ENCODE measurements at regions not wholly inside any gene's neighbourhood (a gene's known extent, or its start where the extent isn't known, plus 50 kb on each side); places are given as distances from the start of the nearest gene placed in this dataset.

DNA sequence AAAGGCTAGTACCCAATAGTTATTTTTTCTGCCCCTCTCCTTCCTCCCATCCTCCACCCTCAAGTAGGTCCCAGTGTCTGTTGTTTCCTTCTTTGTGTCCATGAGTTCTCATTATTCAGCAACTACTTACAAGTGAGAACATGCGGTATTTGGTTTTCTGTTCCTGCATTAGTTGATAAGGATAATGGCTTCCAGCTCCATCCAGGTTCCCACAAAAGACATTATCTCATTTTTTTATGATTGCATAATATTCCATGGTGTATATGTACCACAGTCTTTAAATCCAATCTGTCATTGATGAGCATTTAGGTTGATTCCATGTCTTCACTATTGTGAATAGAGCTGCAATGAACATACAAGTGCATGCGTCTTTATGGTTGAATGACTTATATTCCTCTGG lies 128.3 kb upstream of the ANKRD55 start:
- no peak for DNase-seq

DNA sequence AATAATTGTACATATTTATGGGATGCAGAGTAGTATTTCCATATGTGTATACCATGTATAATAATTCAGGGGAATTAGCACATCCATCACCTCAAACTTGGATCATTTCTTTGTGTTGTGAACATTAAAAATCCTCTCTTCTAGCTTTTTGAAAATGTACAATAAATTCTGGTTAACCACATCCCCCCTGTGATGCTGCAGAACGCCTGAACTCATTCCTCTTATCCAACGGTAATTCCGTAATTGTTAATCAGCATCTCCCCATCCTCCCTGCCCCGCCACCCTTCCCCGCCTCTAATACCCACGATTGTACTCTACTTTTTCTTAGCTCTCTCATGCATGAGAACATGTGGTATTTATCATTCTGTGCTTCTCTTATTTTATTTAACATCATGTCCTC lies 127.7 kb upstream of the ANKRD55 start:
- DNase-seq = no peak

DNA sequence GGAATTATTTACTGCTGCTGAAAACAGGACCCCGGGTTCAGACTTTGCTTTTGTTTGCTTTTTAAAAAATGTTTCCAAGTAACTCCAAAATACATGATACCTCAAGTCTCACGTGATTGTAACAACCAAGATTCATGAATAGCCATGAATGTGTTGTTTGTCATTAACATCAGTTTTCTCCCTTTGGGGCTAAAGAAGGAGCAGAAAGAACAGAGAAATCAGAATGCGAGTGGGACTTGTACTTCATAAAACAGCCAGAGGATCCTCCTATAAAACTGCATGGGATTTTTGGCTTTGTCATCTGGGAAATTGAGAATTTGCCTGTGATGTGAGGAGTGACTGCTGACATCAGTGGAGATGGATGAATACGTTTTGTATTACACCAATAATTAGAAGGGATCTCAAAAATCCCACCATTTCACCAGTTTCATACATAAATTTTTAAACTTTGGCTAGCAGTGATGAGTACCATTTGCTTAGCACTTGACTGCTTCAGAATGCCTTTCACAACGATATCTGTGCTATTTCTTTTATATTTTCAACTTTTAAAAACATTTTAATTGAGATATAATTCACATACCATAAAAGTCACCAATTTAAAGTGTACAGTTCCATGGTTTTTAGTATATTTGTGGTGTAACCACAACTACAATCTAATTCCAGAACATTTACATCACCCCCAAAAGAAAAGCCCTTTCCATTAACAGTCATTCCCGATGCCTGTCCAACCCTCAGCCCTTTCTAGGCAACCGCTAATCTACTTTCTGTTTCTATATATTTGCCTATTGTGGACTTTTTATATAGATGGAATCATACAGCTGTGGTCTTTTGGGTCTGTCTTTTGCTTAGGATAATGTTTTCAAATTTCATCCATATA lies 126.9 kb upstream of the ANKRD55 start:
- DNase-seq = no peak

DNA sequence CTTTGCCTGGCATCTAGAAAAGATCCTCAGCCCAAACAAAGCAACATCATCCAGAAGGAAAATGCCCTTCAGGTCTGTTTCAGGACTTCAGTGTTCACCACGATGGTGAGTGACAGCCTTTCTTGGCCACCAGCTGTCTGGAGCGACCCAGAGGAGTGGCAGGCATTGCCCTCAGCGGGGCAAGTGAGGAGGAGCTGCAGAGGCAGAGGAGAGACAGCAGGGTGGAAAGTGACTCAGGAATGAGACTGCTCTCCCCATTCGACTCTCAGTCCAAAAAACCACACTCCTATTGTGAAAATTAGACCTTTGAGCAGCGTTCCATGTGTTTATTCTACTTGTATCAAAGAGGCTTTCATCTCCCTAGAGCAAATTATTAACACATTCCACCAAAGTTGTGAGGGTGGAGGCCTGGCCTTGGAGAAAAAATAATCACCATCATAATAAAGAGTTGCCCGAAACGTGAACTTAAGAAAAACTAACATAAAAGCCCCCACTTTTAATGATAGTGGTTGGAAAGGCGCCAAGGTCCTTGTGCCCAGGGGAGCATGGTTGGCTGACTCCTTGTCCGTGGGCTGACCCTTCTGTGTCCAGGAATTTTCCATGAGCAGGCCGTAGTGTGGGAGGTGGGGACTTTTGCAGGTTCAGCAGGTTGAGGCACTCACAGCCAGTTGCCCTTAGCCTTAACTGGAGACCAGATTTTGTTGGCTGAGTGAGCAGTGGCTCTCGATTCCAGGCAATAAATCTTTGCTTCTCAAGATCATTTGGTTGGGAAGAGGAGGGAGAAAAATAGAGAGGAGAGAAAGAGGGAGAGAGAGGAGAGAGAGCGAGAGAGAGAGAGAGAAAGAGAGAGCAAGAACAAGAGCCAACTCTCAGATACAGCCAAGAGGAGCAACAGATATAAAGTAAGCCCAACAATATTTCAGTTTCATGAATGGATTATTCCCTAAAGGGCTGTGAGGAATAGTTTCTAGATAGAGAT lies 125.9 kb upstream of the ANKRD55 start:
- DNase-seq = no peak

DNA sequence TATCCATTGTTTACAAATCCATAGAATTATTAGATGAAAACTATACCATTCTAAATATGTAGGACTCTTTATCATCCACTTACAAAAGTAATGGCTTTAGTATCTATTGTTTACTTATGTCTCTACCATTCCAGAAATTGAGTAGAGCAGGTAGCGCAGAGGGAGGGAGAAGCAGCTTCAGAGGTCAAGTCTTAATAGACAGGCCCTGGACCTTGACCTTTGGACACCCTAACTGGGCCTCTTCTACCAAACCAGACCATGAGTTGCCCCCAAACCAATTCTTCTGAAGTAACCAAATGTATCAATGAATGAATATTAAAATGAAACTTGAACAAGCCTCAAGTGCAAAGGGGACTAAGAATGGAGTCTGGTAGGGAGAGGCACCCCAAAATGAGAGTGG lies 124.9 kb upstream of the ANKRD55 start:
- DNase-seq = no peak

DNA sequence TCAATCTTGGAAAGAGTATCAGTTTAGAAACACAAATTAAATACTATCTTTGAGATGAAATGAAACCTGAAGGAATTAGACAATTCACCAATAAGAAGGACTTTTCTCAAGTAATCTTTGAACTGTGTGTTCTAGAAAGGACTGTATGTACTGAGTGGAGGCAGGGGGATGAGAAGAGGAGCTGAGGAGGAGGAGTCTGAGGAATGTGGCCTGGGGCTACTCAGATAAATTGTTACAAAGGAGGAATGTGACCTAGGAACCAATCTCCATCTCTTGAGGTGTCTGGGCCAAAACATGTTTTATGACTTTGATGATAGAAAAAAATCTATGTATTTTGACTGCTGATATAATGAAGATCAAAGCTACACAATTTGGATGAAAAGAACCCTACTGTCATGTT lies 124.3 kb upstream of the ANKRD55 start:
- DNase-seq = no peak

DNA sequence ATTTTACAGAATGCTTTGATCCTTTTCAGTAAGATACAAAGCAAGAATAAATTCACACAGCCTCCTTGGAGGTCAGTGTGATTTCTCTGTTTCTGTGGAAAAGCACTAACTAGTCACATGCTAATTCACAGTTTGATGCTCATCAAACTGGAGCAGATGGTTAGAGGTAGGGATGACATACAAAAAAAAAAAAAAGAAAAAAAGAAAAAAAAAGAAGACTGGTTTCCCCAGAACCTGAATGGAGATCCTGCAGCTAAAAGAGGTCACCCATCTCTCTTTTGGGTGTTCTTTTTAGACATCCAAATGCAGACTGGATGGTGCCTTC lies 123.7 kb upstream of the ANKRD55 start:
- no peak for DNase-seq

DNA sequence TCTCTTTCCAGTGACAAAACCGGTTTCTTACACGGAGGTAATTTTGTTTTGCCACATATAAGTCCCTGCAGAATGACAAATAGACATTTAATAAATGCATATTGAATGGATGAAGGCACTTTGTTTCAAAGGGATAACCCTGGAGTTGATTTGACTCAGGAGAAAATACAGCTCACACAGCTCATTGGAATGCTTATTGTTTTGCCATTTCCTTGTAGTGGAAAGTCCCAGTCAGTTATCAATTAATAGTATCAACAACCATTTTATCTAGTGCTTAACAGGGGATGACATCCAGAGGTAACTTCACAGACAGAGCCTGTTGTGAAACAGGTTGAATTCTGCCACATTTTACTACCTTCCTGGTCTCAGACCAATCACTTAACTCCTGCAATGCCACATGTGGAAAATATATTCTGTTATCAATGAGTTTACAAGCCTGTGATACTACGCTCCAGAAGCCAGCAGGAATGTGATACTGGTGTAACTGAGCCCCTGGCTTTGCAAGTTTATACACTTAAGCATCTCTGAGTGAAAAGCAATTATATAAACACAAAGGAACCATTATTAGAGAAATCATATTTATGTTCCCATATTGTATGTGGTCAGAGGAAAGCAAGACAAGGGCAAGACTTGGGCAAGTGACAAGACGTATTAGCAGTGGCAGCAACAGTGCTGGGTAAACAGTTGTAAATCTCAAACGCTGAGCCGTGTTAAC lies 123.1 kb upstream of the ANKRD55 start:
- no peak for DNase-seq

DNA sequence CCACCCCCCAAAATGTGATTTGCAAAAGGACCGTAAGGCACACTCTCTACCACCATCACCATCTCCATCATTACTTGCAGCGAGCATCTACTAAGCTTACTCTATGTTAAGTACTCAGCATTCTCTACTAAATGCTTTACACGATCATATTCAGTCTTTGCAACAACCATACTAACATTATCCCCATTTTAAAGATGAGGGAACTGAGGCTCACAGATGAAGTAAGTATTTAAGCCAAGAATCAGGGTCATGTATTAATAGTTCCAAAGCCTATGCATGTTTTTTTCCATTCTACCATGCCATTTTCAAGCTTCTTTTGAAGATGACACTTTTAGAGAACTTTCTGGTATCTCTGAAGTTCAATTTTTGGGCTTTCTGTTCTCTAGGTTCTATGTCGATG lies 121.7 kb upstream of the ANKRD55 start:
- no peak for DNase-seq

DNA sequence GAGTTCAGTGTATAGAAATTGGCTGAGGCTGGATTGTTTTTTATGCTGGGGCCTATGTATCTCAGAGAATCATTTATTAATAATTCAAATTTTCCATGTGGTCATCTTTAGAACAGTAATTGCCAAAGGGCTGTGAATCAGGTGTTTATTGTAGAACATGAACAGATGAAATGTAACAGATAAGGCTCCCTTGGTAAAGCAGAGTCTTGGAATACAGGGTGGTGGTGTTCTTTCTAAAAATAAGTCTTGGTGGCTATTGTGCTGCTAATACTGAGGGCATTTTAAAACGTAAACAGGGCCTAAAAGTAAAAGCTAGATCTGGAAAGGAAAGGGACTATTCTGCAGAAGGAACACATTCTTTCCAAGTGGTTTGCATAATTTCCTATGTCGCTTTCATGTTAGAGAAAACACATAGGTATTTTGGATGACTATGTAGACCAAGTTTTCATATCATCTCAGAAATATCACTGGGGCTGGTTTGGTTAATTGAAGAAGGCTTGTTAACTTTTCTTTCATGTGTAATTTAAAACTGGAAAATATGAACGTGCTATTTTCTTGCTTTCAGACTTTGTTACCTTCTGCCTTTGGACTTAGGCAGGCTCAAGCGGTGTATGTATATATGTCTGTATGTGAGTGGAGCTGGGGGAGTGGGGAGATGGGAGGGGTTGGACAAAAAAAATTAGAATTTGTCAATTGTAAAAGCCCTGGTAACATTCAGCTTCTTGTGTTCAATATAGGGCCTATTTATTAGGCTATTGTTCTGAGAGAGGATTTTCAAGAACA lies 119.9 kb upstream of the ANKRD55 start:
- no peak for DNase-seq

DNA sequence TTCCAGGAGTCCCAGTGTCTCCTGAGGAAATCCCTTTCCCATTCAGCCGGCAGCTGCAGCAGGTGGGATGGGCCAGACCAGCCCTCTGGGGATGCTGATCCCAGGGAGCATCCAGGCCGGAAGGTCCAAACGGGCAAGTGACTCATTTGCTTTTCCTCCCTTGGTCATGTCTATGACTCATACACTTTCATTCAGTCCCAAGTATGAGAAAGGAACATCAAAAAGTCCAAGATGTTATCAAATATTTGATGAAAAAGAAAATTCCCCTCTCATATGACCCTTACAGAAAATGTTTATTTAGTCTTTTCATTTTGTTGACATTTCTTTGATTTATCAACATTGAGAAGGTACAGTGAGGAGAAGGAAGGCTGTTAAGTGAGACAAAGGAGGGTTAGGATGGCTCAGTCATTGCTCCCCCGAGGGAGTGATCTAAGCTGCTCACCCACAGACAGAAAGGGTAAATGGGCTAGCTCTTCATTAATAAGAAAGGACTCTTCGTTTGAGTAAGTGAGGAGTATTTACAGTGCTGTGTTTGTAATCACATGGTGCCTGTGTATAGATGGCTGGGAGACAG lies 117.6 kb upstream of the ANKRD55 start:
- DNase-seq = no peak

DNA sequence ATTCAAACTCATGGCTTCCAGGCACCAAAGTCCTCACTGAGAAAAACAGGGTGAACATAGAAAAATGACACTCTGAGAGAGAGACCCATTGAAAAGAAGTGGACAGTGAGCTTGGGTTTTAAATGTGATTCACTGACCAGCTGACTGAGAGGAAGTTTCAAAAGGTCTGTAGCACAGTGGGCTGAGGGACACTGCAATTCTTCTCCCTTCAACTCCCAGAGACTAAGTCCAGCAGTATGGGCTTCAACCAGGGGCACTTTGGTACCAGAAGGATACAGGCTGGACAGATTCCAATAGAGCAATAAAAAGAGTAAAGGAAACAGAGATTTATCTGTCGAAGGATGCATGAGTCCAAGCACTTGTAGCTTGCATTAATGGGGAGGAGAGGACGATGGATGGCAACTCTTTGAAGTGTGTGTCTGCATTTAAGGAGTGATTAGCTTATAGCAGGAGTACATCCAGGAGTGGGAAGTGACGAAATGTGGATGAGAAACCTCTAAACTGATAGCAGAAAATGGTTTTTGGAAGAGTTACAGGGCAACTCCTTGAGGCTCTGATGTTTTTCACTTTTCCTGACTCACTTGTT lies 117.0 kb upstream of the ANKRD55 start:
- no peak for DNase-seq

DNA sequence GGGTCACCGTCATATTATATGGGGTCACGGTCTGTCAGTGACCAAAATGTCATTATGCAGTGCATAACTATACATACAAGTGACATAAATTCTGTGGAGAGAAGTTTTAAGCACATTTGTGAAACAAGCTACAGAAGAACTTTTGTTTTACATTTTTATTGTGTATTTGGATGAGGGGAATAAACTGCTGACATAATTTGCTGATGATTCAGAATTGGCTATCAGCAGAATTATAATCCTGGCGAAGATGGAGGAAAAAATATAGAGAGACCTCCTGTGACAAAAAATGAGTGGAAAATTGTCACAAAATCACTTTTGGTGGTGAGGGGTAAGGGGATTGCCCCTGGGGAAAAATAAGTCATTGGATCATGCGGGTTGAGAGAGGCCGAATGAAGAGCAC lies 116.3 kb upstream of the ANKRD55 start:
- DNase-seq = no peak

DNA sequence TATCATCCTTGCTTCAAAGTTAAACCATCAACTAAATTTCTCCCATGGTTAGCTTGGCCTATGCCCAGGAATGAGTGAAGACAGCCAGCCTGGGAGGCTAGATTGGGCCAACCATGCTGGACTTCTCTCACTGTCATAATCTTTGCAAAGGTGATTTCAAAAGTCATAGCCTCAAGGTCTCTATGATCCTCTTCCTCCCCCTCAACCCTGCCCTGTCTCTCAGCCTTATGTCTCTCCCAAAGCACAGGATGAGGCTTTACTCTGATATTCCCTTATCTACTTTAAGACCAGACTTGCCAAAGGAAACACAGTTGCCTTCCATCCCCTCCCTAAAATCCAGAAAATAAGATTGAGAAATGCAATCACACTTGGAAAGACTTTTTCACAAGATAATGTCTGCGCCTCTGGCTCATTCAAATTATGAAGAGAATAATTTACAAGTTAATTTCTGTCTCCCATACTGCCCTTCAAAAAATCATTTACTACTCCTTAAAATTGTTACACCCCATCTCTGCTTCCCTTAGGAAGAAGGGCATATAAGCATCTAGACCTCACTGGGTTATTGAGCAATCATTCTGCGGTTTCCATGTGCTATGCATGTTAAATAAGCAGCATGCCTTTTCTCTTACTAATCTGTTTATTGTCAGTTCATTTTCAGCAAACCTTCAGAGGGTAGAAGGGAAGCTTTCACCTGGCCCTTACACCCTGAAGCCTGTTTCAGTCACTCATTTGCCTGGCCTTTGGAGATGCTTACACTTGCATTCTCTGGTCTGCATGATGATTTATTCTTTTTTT lies 113.8 kb upstream of the ANKRD55 start:
- no peak for DNase-seq

DNA sequence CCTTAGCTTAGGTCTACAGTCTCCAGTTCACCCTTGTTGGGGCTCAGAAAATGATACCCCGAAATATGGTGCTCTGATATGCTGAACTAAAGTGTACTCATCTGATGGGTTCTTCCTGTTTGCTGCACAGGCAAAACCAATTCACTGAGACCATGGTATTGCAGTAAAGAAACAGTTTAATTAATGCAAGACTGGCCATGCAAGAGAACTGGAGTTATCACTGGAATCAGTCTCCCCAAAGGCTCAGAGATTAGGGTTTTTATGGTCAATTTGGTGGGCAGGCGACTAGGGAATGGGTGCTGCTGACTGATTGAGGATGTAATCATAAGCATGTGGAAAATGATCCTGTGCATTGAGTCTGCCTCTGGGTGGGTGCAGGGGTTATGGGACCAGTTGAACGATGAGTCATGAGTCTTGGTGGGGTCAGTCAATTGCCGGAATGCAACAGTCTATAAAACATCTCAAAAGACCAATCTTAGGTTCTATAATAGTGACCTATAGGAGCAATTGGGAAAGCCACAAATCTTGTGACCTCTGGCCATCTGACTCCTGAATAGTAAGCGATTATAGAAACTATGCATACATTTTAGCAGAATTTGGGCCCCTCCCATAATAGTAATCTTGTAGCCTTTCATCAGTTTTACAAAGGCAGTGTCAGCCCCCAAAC lies 113.0 kb upstream of the ANKRD55 start:
- DNase-seq = no peak

DNA sequence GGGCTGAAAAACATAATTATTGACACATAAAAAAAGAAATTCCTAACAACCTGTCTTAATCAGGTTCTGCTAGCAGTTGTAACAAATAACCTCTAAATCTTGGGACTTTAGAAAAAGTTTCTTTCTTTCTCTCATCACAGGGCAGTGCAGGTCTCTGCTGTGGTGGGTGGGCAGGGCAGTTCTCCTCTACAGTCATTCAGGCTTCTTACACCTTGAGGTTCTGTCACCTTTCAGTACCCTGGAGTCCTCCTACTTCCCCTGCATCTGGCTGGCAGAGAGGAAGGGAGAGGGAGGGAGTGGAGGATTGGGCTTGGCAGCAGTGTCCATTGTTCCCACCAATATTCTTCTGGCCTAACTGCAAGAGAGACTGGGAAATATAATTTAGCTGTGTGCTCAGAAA lies 112.2 kb upstream of the ANKRD55 start:
- DNase-seq = no peak

DNA sequence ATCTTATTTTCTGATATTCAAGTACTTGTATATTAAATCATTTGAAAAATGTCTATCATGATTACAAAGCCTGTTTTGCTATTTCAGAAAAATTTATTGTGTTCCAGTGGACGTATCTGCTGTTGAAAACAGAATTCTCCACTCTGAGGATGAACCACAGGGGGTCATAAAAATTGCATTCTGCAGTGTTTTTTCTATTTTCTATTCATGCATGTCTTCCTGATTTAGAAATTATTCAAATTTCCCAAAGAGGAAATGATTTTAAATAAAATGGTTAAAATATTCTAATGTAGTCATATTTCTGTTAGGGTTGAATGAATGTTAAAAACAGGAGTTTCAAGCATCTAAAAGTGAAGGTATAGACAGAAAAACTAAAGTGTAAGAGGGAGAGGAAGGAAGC lies 111.5 kb upstream of the ANKRD55 start:
- no peak for DNase-seq

DNA sequence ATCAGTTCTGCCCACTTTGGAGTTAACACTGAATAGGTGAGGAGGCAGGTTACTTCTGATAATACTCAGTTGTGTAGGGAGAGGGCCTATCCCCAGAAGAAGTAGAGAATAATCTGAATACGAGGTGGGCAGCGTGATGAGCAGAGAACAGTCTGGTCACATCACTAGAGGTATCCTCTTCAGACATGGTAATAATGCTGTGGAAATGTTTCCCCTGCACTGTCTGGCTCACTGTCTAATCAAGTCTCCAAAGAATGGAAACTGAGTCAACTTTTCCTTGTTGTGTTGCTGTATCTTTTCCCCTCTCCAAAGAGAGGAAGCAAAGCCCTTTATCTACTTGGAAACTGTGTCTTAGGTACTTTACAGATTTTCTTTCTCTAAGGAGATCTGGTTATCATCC lies 110.9 kb upstream of the ANKRD55 start:
- DNase-seq = no peak

DNA sequence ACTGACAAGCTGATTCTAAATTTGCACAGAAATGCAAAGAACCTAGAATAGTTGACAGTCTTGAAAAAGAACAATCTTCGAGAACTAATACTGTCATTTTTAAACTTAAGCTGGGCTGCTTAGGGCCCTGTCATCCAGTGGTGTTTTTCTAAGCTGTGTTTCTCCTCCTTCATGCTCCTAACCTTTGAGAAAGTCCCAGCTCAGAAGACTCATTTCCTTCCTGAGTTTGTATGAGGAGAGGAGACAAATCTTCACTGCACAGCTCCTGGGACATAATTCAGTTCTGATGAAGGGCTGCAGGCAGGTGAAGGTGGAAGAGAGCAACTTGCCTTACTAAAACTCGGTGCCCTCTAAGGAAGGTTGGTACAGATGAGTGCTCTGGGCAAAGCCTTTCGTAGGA lies 109.5 kb upstream of the ANKRD55 start:
- DNase-seq = no peak

DNA sequence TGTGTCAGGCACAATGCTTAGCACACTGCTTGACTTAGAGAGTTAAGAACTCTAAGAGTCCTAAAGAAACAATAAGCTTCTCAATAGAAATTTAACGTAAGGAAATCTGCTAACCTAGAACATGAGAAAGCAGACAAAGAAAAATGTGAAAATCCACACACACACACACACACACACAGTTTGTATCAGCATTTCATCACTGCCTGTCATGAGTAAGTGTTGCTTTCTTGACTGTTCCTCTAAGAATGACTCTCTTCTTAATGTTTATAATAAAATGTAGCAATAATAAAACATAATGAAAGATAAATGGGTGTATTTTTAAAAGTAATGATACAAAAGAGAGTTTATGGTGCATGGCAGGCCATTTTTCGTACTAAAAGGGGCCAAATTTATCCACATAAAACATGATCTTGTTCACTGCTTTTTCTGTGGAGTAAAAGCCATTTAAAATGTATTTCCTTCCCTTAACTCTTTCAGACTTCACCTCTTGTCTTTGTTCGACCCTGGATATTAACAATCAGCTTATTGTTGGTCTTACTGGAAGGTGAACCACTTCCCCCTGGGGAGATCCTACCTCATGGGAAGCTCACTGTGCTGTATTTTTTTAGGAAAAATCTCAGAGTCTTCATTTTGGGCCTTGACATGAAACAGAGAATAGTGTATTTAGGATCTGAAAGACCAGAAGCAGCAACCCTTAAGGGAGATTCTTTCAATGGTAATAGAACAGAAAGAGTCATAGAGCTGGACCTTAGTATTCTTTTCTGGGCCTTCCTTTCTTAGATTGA lies 107.3 kb upstream of the ANKRD55 start:
- DNase-seq = no peak

Data from NCI-H510A treated with DMSO at 0.1 percent for 48 hours (cell line).